Stimulated activated CD4-positive, alpha-beta T cell treated with anti-CD3 and anti-CD28 coated beads, Interleukin-1b, Interleukin-23, amount 100 ng/mL, for 24 hours (primary cell): ENCODE measurements at regions not wholly inside any gene's neighbourhood (a gene's known extent, or its start where the extent isn't known, plus 50 kb on each side); places are given as distances from the start of the nearest gene placed in this dataset.
"Not testable (repeated sequence)": the region's sequence is repeated elsewhere in the genome, so short reads cannot be mapped to it uniquely, and the experiment has no call there.

Experiments used
- DNase-seq, 4 experiments: peaks; one replicate each; pipeline ENCODE4 v3.0.0-alpha.2; 2020; ENCODE audit warnings: low read depth in 4 of 4, low spot score in 1 of 4

DNA sequence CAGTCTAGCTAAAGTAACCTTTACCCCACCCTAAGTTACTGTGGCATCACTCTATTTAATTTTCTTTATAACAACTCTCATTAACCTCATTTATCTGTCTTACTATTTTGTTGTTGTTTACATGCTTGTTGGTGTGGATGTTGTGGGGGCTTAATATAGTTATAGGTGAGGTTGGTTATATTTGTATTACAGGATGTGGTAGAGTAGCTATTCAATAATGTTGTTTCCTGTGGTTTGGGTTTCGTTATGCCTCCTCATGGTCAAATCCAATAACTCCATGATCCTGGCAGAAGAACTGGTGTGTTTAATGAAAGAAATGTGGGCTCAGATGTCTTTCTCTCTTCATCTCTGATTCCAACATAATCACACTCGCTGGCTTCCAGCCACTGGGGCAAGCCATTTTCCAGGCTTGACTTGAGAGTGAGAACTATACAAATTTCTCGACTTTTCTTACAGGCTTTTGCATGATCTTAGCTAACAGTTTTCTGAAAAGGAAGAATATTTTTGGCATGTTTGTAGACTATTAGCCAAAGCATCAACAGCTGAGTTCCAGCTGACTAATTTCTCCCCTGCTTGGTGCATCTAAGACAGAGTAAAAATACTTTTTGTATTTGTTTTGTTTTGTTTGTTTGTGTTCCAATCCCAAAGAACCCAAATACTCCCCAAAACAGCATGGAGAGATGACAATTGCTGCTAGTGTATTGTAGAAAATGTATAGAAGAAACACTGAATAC, 303.7 kb upstream of the PAPPA start:
- DNase-seq = no peak

DNA sequence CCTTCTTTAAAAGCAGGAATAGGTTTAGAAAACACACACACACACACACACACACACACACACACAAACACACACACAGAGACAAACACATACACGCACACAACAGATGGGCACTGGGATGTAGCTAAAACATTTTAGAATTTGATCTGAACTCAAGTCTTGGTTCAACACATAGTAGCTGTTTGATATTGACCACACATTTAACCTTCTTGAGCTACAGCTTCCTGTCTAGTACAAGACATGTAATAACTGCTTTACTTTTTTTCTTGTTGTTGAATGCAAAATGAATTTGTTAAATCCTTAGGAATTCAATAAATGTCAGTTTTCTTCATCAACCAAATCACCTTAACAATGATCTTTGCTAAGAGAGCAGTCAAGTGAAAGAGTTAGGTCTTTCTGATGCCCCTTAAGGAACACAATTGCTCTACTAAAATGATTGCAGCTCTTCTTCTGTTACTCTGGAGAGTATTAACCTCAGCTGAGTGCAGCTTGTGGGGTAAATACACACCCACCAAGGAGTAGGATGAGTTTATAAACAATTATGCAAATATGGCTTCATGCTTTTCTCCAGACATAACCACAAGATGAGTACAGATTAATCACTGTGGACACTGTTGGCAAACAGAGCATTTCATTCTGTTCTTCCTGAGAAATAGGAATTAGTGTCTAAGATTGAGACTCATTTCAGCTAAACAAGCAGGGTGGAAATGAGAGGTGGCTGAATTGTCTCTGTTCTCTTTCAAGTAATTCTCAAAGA, 302.9 kb upstream of the PAPPA start:
- DNase-seq = no peak

DNA sequence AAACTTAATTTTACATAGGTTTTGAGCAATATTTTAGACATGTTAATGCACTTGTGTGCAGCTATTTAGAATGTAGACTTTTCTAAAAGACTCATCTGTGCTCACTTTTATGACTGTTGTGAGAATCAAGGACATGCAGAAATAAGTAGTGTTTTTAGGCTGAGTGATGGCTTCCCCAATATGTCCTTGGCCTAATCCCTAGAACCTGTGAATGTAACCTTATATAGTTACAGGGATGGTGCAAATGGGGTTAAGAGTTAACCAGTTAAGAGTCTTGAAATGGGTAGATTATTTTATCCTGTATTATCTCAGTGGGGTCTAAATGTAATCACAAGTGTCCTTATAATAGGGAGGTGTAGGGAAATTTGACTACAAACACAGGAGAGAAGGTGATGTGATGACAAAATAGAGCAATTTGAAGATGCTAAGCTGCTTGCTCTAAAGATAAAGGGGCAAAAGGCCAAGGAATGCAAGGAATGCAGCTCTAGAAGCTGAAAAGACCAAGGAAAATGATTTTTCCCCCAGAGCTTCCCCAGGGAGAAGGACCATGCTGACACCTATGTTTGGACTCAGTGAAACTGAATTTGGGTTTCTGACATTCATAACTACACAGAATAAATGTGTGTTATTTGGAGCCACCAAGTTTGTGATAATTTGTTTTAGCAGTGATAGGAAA, 298.0 kb upstream of the PAPPA start:
- no peak for DNase-seq

DNA sequence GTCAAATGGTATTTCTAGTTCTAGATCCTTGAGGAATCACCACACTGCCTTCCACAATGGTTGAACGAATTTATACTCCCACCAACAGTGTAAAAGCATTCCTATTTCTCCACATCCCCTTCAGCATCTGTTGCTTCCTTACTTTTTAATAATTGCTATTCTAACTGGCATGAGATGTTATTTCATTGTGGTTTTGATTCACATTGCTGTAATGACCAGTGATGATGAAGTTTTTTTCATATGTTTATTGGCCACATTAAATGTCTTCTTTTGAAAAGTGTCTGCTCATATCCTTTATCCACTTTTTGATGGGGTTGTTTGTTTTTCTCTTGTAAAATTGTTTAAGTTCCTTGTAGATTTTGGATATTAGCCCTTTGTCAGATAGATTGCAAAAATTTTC, 295.2 kb upstream of the PAPPA start:
- not testable (repeated sequence) for DNase-seq

DNA sequence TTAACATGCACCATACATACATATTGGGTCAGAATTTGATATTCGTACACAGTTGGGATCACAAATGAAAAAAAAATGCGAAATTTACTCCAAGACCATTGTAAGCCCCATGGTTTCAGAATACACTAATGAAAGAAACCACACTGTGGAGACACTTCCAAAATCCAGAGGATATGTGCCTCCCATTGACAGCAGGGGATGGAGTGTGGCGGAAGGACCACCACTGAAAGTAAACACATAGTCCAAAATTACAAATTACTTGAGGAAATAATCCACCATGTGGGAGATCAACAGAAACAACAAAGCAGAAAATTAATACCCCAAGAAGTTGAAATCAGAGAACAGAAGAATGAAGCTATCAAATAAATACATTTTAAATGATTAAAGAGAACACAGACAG, 291.6 kb upstream of the PAPPA start:
- no peak for DNase-seq

DNA sequence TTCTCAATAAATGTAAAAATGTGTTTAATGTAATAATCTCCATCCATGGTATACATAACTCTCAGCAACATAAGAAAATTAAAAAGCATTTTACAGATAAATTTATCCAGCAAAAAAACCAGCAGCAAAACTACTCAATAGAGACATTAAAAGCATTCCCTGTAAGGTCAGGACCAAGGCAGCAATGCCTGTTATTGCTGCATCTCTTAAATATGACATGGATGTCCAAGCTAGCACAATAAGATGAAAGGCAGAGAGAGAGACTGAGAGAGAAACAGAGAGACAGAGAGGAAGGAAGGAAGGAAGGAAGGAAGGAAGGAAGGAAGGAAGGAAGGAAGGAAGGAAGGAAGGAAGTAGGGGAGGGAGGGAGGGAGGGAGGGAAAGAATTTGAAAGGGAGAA, 289.0 kb upstream of the PAPPA start:
- DNase-seq = no peak

DNA sequence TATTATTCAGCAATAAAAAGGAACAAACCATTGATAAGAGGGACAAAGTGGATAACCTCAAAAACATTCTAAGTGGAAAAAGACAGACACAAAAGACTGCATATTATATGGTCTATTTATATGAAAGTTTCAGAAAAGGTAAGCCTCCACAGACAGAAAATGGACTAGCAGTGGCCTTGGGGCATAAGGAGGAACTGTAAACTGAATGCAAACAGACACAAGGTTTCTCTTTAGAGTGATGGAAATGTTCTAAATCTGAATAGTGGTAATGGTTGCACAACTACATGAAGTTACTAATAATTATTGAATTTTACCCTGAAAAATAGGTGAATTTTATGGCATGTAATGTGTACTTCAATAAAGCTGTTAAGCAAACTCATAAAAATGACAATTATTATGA, 286.3 kb upstream of the PAPPA start:
- DNase-seq = no peak

DNA sequence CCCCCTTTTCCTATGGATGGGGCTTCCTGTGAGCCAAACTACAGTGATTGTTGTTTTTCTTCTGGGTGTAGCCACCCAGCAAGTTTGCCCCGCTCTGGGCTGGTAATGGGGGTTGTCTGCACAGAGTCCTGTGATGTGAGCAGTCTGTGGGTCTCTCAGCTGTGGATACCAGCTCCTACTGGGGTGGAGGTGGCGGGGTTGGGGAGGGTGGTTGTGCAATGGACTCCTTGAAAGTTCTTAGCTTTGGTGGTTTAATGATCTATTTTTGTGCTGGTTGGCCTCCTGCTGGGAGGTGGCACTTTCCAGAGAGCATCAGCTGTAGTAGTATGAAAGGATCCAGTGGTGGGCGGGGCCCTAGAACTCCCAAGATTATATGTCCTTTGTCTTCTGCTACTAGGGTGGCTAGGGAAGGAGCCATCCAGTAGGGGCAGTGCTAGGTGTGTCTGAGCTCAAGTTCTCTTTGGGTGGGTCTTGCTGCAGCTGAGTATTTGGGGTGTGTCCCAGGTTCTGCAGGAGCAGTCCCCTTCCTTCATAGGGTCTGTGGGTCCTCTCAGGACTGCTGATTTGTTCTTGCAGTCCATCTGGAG, 275.6 kb upstream of the PAPPA start:
- DNase-seq = no peak

DNA sequence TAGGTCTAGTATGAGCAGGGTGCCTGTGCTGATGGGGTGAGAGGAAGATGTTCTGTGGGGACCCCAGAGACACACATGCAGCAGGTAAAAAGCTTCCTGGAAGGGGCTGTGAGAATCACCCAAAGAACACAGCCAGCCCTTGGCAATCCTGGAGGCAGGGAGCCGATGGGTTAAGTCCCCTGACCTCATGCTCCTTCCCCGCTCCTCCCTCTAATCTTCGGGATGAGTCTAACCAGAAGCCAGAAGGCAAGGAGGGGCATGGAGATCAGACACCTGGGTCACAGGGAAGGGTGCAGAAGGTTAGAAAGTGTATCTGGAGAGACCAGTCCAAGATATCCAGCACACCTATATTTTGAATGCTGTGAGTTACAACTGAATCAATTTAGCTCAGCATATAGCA, 274.1 kb upstream of the PAPPA start:
- no peak for DNase-seq

DNA sequence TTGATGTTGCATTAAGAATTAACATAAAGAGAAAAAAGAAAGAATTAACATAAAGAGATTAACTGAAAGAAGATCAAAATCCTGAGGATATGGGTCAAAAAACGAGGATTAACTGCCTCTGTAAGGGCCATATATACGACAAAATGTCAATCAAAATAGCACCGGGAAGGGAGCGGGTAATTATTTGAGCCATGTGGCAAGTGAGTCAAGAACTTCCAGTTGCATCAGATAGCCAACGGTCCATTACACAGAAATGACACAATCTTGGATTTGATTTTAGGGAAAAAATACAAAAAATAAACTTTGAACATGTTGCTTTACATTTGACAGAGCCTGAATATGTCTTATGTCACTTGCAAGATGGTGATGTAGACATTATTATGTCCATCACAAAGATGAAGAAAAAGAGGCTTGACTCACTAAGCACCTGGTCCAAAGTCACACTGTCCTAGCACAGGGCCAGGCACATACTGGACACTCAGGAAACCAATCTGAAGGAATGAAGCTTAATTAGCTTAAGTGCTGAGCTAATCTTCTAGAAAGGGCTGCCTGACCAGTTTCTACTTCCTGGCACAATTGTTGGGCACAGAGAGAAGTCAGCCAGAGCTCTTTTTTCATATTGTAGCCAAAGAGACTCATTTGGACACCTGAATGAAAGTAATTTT, 273.2 kb upstream of the PAPPA start:
- DNase-seq = no peak

DNA sequence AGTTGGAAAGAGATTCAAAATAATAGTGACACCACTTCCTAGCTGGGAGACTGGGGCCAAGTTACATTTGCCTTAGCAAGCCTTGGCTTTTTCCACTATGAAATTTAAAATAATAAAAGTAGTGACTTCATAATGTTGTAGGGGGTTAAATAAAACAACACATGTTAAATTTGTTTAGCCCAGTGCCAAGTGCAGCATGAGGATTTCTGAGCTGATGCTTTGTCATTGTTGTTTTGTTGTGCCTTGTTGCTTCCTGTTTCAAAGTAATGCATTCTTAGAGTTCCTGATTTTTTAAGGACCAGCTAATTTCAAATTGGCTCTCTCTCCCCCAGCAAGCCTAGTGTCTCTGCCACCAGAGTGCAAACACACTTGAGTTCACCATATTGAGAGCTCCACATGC, 270.7 kb upstream of the PAPPA start:
- no peak for DNase-seq

DNA sequence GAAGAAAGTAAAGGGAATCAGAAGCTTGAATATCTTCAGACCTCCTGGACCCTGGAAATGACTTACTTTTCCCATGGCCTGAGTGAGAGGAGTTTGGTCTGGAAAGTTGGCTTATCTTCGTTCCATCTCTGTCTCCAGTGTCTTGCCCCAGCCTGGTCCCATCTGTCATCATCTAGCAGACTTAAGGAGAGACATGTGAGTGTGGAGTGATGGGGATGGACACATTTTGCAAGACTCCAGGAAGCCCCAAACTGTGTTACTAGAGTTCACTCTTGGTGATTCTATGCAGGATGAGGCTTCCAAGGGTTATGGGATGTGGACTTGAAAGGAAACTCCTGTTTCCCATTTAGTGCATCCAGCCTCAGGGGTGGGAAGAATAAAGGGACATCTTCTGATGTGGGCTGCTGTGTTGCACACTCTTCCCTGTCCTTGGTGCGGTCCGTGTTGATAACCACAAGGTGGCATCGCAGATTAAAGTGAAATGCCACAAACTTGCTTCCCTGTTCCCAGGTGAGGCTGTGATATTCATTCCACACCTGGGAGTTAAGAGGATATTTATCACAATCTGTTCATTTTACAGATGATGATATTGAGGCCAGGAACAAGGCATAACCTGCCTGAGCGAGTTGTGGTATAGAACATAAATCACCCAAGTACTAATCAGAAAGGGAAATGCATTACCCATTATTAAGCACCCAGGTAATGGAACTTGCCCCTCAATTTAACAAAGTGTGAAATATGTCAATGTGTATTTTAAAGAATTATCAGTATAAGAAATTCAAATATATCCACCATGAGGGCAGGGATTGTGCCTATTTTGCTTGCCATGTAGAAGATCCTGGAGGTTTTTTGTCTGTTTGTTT, 269.9 kb upstream of the PAPPA start:
- no peak for DNase-seq

DNA sequence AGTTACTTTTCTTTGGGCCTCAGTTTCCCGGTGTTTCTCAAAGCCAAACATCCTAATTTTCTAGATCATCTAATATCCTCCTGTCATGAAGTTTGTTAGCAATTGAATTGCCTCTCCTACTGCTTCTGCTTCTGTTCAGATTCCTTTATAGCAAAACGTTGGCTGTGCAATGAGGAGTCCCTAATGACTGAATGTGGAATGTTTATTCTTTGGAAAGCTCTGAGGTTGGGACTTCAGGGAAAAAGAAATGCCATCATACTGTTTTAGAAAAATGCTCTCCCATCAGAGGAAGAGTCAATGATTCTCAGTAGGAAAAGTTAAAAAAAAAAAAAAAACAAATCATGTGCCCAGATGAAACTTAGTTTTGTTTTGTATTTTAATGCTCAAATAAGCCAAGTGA, 268.7 kb upstream of the PAPPA start:
- DNase-seq = no peak

DNA sequence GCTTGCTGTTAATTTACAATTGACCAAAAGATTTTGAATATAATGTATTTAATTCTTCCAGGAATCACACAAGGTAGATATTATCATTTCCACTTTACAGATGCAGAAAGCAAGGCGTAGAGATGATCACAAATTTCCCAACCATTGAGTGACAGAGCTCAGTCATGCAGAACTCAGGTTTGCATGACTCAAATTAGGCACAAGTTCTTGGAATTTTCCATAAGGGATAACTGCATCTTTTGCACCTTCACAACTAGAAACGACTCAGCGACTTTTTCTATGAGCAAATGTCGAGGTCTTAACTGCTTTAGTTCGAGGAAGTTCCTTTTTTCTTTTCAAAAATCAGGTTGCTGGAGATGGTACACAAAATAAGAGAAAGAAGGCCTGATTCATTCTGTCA, 265.5 kb upstream of the PAPPA start:
- DNase-seq = no peak

DNA sequence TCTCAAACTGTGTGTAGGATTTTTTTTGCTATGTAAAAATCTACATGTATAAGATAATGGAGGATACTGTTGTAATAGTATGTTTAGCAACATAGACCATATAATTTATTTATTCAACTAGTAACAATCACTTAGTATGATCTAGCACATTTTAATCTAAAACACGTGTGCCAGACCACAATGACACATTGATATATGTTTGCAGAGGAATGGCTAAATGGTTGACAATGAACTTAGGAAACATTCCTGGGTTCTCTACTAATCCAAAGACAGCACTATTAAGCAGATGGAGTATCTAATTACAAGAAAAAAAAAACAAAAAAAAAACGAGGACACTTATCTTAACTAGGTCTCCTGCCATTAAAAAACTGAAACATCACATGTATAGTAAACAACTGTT, 261.7 kb upstream of the PAPPA start:
- DNase-seq = no peak

DNA sequence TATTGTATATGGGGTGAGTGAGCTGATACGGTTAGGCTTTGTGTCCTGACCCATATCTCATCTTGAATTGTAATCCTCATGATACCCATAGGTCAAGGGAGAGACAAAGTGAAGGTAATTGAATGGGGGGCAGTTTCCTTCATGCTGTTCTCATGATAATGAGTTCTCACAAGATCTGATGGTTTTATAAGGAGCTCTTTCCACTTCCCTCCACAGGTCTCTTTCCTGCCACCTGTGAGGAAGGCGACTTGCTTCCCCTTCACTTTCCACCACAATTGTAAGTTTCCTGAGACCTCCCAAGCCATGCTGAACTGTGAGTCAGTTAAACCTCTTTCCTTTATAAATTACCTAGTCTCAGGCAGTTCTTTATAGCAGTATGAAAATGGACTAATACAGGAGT, 255.1 kb upstream of the PAPPA start:
- DNase-seq = not testable (repeated sequence)

DNA sequence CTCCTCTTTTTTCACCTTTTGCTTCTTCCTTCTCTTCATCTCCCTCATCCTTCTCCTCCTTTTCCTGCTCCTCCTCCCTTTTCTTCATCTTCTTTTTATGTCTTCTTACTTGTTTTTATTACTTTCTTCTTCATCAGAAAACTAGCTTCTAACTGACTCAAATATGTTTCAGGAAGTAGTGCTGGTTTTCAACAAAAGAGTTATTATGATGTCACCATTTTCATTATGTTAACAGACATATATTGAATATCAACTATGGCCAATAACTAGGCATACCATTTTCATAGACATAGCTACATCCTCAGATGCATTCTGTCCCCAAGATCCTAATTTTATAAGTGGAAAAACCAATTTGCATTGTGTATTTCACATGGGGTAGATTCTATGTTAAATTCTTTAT, 252.9 kb upstream of the PAPPA start:
- DNase-seq = no peak

DNA sequence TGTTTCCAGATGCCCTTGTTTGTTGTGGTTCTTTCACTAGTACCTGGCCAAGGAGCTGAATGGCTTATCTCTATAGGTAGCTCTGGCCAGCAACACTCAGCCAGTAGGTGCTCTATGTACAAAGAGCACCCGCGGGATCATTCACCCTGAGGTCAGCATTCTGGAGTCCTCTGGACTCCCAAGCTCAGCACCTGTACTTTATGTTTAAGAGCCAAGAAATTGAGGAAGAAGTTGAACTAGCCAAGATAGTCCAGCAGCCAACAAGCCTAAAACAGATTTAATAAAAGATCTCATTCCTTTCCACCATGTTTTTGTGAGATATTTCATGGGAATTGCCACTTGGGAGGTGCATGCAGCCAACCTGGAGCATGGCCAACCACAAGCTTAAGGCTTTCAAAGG, 242.6 kb upstream of the PAPPA start:
- no peak for DNase-seq

DNA sequence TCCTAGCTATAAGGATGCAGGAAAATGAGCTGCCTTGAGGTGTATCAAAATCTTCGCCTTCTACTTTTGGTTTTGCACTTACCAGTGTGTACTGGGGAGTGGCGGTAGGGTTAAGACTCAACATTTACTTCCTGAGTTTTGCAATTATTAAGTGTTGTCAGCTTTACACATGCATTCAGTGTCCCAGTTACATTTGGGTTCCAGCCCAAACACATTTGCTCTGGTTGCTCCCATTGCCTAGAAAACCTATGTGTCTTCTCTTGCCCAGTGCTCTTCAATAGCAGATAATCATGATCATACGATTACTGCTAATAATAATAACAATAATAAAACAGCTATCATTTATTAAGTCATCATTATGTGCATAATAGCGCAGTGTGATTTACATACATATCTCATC, 241.5 kb upstream of the PAPPA start:
- DNase-seq = no peak

DNA sequence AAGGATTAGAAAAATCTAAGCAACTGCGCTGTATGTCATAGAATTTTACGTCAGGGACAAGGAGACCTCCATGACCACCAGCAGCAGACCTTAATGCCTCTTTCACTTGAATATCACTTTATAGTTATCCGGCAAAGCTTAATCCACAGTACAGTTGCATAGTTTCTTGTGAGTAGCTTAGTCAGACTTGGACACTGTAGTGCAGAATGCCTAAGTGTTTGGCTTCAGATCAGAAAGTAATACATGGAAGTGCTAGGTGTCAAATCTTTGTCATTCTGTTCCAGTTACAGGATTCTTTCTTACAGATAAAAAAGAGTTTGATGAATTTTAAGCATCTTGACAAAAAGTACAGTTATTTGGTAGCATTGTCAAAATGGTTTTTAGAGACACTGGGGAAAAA, 239.9 kb upstream of the PAPPA start:
- no peak for DNase-seq

DNA sequence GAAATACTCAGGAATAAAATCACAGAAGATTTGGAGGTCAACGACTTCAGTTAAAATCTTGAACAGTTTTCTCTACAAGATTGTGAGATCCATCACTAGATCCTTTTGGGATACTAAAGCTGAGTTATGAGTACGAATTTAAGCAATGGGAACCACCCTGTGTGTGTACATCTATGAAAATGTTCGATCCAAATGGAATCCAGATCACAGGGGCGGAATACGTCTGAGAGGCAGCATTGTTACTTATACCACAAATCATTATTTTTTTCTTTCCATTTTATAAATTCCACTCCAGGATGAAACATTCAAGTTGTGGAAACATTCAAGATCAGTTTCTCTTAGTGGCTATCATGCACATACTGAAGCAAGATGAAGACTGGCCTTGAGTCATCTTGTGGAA, 239.3 kb upstream of the PAPPA start:
- DNase-seq = no peak
